Sigmoid colon (tissue), 6 donors: ENCODE measurements at regions not wholly inside any gene's neighbourhood (a gene's known extent, or its start where the extent isn't known, plus 50 kb on each side); places are given as distances from the start of the nearest gene placed in this dataset.

Experiments
- DNase-seq: peaks from one replicate; pipeline ENCODE4 v3.0.0-alpha.2; 2019
- H3K27ac ChIP-seq, 4 donors: fragments of 200-600 bp; sonication (generic); one replicate each; pipeline ENCODE4 v1.5.1; 2016 to 2019; ENCODE audit warnings: mild to moderate bottlenecking in 1 of 4
- H3K27me3 ChIP-seq, 3 donors: fragments of 200-600 bp; sonication (generic); one replicate each; pipeline ENCODE4 v1.5.1; 2019; ENCODE audit warnings: mild to moderate bottlenecking in 1 of 3
- H3K36me3 ChIP-seq, 4 donors: fragments of 200-600 bp; sonication (generic); one replicate each; pipeline ENCODE4 v1.5.1; 2016 to 2019
- H3K4me1 ChIP-seq, 4 donors: fragments of 200-600 bp; sonication (generic); one replicate each; pipeline ENCODE4 v1.5.1; 2017 to 2019
- H3K4me3 ChIP-seq, 4 donors: fragments of 200-600 bp; sonication (generic); one replicate each; pipeline ENCODE4 v1.5.1; 2017 to 2019; ENCODE audit warnings: mild to moderate bottlenecking in 2 of 4, moderate library complexity in 1 of 4
- H3K9me3 ChIP-seq, 4 donors: fragments of 200-600 bp in 3 of 4; sonication (generic) in 3 of 4; one replicate each; pipeline versions ENCODE4 v1.5.1 to v1.6.1; 2013 to 2019
- EP300 ChIP-seq, 4 donors: sonication (generic); formaldehyde crosslinking; IDR thresholded peaks; one replicate each; pipeline ENCODE4 v1.6.1; 2017; ENCODE audit warnings: antibody characterized with exemption in 4 of 4
- POLR2A ChIP-seq, 2 donors: fragments of 450-650 bp; IDR thresholded peaks; one replicate each; pipeline ENCODE4 v1.6.1; 2016; ENCODE audit warnings: antibody characterized with exemption in 2 of 2, mild to moderate bottlenecking in 2 of 2, moderate library complexity in 2 of 2
- POLR2AphosphoS5 ChIP-seq, 4 donors: sonication (generic); formaldehyde crosslinking; IDR thresholded peaks; one replicate each; pipeline ENCODE4 v1.6.1; 2017; ENCODE audit warnings: antibody characterized with exemption in 4 of 4
- WGBS, 2 donors: extraction: QIAGEN DNeasy Blood & Tissue Kit; methylation state at CpG; one replicate each; pipeline ENCODE4 v1.1.7; 2013; 5-methylcytosine and 5-hydroxymethylcytosine counted together
- intact Hi-C: fragments of 100-400 bp; cut with DNase I; formaldehyde crosslinking; loops from one replicate; pipeline ENCODE4 v1.15.1; 2023
- TF ChIP-seq, protein P1 (sequence below), 4 experiments: fragments of 450-650 bp in 3 of 4; fragments of 200-600 bp in 1 of 4; IDR thresholded peaks; one replicate each; pipeline ENCODE4 v1.5.1; 2016 to 2019; ENCODE audit warnings: antibody characterized with exemption in 4 of 4, mild to moderate bottlenecking in 3 of 4, moderate library complexity in 2 of 4
- donor health status: healthy with polysubstance abuse.
- donor health status: healthy.

GRCh38 chr13:107906131-107906530, 309.2 kb downstream of the LIG4 start:
- Histone ChIP-seq H3K27me3 (no peaks in the 10 kb centered on the region), H3K36me3 (no peaks in the 10 kb centered on the region), H3K9me3 (no peaks in the 10 kb centered on the region), H3K27ac (no peak overlapping the region), H3K4me3 (no peak overlapping the region), H3K4me1 (no peaks in the 10 kb centered on the region)
- no peak for DNase-seq
- WGBS, 2 donors: 73 to 81% methylated on average over 5 of the region's 5 CpGs
- intact Hi-C loops: no loop called here
- no peak for TF ChIP-seq POLR2AphosphoS5 (IDR thresholded peaks at IDR 0.05)
- no peak for TF ChIP-seq EP300 (IDR thresholded peaks at IDR 0.05)
- TF ChIP-seq, protein P1, sequence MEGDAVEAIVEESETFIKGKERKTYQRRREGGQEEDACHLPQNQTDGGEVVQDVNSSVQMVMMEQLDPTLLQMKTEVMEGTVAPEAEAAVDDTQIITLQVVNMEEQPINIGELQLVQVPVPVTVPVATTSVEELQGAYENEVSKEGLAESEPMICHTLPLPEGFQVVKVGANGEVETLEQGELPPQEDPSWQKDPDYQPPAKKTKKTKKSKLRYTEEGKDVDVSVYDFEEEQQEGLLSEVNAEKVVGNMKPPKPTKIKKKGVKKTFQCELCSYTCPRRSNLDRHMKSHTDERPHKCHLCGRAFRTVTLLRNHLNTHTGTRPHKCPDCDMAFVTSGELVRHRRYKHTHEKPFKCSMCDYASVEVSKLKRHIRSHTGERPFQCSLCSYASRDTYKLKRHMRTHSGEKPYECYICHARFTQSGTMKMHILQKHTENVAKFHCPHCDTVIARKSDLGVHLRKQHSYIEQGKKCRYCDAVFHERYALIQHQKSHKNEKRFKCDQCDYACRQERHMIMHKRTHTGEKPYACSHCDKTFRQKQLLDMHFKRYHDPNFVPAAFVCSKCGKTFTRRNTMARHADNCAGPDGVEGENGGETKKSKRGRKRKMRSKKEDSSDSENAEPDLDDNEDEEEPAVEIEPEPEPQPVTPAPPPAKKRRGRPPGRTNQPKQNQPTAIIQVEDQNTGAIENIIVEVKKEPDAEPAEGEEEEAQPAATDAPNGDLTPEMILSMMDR (IDR thresholded peaks at IDR 0.05): no peak
- no peak for TF ChIP-seq POLR2A (IDR thresholded peaks at IDR 0.05)

DNA sequence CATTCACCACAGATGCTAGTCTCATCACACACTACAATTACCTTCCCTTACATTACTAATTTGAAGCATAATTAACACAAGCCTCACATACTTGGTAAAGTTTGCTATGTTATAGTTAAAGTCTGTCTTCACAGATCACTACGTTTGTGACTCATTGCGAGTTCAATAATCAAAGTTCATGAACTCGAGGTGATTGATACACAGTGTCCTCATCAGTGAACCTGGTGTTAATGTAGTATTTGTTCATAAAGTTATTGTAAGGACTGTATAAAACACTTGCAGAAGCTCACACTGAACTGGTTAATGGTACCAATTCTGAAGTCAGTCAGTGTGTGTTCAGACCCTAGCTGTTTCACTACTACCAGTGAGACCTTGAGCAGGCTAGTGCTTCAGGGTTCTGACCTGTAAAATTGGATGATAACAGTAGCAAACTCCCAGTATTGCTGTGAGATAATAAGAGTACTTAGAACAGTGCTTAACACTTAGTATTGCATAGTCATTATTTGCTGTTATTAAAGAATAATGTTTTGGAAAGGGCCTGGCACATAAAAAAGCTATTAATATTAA, 313.3 kb downstream of the LIG4 start:
- Histone ChIP-seq H3K9me3 (no peaks in the 10 kb centered on the region), H3K36me3 (no peaks in the 10 kb centered on the region), H3K4me1 (no peaks in the 10 kb centered on the region), H3K27me3 (no peaks in the 10 kb centered on the region), H3K27ac (no peak overlapping the region), H3K4me3 (no peak overlapping the region)
- no peak for DNase-seq
- 59 to 85% methylated on average over 3 of the region's 3 CpGs for WGBS, 2 donors
- no peak for TF ChIP-seq EP300 (IDR thresholded peaks at IDR 0.05)
- no peak for TF ChIP-seq POLR2A (IDR thresholded peaks at IDR 0.05)
- TF ChIP-seq POLR2AphosphoS5 (IDR thresholded peaks at IDR 0.05): no peak
- intact Hi-C loops: no loop called here

- H3K36me3 ChIP-seq: no peaks in the 10 kb centered on the region
- DNase-seq: no peak
- no peak overlapping the region for H3K27ac ChIP-seq
- no peaks in the 10 kb centered on the region for H3K9me3 ChIP-seq
- no peaks in the 10 kb centered on the region for H3K4me1 ChIP-seq
- no peaks in the 10 kb centered on the region for H3K27me3 ChIP-seq
- intact Hi-C loops: no loop called here
- WGBS, 2 donors: 64 to 81% methylated on average over 2 of the region's 2 CpGs
- TF ChIP-seq, protein P1 (IDR thresholded peaks at IDR 0.05): no peak
- TF ChIP-seq POLR2A (IDR thresholded peaks at IDR 0.05): no peak
- no peak for TF ChIP-seq EP300 (IDR thresholded peaks at IDR 0.05)
- no peak for TF ChIP-seq POLR2AphosphoS5 (IDR thresholded peaks at IDR 0.05)
- no peak overlapping the region for H3K4me3 ChIP-seq
Measured at GRCh38 chr13:107901230-107901629, 314.1 kb downstream of the LIG4 start.

GRCh38 chr13:107900775-107901174, 314.6 kb downstream of the LIG4 start:
- no peak overlapping the region for H3K27ac ChIP-seq
- H3K36me3 ChIP-seq: no peaks in the 10 kb centered on the region
- no peak for TF ChIP-seq EP300 (IDR thresholded peaks at IDR 0.05)
- TF ChIP-seq POLR2AphosphoS5 (IDR thresholded peaks at IDR 0.05): no peak
- TF ChIP-seq POLR2A (IDR thresholded peaks at IDR 0.05): no peak
- TF ChIP-seq, protein P1 (IDR thresholded peaks at IDR 0.05): no peak
- no peak for DNase-seq
- intact Hi-C loops: no loop called here
- 56 to 76% methylated on average over 2 of the region's 2 CpGs for WGBS, 2 donors
- H3K4me3 ChIP-seq: no peak overlapping the region
- H3K4me1 ChIP-seq: no peaks in the 10 kb centered on the region
- H3K27me3 ChIP-seq: no peaks in the 10 kb centered on the region
- H3K9me3 ChIP-seq: no peaks in the 10 kb centered on the region

- peaks cover 0 to 4% (median 0%) of the 10 kb centered on the region in 4 donors for H3K9me3 ChIP-seq
- H3K4me3 ChIP-seq: no peak overlapping the region
- 45 to 78% methylated on average over 2 of the region's 2 CpGs for WGBS, 2 donors
- no peaks in the 10 kb centered on the region for H3K4me1 ChIP-seq
- H3K36me3 ChIP-seq: no peaks in the 10 kb centered on the region
- intact Hi-C loops: no loop called here
- DNase-seq: no peak
- no peak overlapping the region for H3K27ac ChIP-seq
- TF ChIP-seq POLR2AphosphoS5 (IDR thresholded peaks at IDR 0.05) (no peak), POLR2A (IDR thresholded peaks at IDR 0.05) (no peak), EP300 (IDR thresholded peaks at IDR 0.05) (no peak)
- TF ChIP-seq, protein P1 (IDR thresholded peaks at IDR 0.05): no peak
- H3K27me3 ChIP-seq: no peaks in the 10 kb centered on the region
Measured at GRCh38 chr13:107886118-107886517, 329.2 kb downstream of the LIG4 start.
